Astrocyte (in vitro differentiated cells and primary cell): ENCODE measurements at regions not wholly inside any gene's neighbourhood (a gene's known extent, or its start where the extent isn't known, plus 50 kb on each side); places are given as distances from the start of the nearest gene placed in this dataset.

ENCODE experiments used
- EZH2 ChIP-seq: IDR thresholded peaks from 2 replicates; pipeline ENCODE4 v1.6.1; 2012; ENCODE audit warnings: mild to moderate bottlenecking, low read length, inconsistent platforms; ENCODE audit not compliant: insufficient read depth
- TF ChIP-seq, protein P1 (sequence below): IDR thresholded peaks from 2 replicates; pipeline ENCODE4 v1.5.1; 2011; ENCODE audit warnings: low read depth, mild to moderate bottlenecking, inconsistent platforms, low read length, moderate library complexity; ENCODE audit not compliant: insufficient read depth

DNA sequence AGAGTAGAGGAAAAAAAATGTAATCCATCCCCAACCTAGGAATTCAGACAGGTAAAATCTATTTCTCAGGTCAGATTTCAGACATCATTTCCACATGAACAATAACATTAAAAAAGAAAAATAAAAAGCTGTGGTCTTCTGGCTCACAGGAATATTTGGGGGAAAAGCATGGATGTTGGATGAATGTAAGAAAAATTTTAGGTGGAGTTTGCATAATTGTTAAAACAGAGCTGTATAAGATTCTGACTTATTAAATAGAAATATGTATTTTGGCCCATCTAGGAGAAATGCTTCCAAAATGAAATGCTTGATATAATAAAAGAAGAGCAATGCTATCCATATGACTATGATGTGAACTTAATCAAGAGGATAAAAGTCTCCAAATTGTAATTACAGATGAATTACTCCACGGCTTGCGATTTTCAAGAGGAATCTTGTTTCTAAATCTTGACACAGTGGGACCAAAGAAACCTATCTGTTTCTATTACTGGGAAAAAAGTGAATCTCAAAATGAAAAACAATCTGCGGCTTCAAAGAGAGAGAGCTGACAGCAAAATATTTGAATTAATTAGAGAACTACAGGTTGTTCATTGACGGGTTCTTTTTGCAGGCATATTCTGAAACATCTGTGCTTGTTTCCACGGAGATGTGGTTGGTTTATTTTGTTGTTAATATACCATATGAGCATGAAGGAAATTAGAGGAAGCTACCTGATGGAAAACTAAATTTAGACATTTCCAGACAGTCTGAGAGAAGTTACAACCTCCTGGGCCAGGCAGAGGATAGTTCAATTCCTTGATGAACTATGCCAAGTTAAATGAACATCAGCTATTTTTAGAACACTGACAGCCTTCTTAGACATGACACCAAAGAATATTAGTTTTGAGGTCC lies 468.7 kb downstream of the PID1 start:
- TF ChIP-seq, protein P1, sequence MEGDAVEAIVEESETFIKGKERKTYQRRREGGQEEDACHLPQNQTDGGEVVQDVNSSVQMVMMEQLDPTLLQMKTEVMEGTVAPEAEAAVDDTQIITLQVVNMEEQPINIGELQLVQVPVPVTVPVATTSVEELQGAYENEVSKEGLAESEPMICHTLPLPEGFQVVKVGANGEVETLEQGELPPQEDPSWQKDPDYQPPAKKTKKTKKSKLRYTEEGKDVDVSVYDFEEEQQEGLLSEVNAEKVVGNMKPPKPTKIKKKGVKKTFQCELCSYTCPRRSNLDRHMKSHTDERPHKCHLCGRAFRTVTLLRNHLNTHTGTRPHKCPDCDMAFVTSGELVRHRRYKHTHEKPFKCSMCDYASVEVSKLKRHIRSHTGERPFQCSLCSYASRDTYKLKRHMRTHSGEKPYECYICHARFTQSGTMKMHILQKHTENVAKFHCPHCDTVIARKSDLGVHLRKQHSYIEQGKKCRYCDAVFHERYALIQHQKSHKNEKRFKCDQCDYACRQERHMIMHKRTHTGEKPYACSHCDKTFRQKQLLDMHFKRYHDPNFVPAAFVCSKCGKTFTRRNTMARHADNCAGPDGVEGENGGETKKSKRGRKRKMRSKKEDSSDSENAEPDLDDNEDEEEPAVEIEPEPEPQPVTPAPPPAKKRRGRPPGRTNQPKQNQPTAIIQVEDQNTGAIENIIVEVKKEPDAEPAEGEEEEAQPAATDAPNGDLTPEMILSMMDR = no peak
- TF ChIP-seq EZH2 = no peak
